SK-N-MC (cell line): ENCODE measurements at regions not wholly inside any gene's neighbourhood (a gene's known extent, or its start where the extent isn't known, plus 50 kb on each side); places are given as distances from the start of the nearest gene placed in this dataset.

ENCODE experiments used
- DNase-seq: peaks from one replicate; pipeline ENCODE4 v3.0.0-alpha.2; 2011; ENCODE audit warnings: low read depth, low spot score
- H3K27ac ChIP-seq: fragments of 200-600 bp; sonication (generic); 2 replicates; pipeline ENCODE4 v1.5.1; 2016; ENCODE audit warnings: mixed run types
- H3K36me3 ChIP-seq: fragments of 200-600 bp; sonication (generic); 2 replicates; pipeline ENCODE4 v1.6.1; 2017; ENCODE audit warnings: antibody characterized with exemption, low read length, mixed read lengths; ENCODE audit not compliant: insufficient read depth
- H3K4me3 ChIP-seq: fragments of 200-600 bp; sonication (generic); 2 replicates; pipeline ENCODE4 v1.5.1; 2016
- H3K9ac ChIP-seq: fragments of 200-600 bp; sonication (generic); 2 replicates; pipeline ENCODE4 v1.8.0; 2017; ENCODE audit warnings: mixed run types, mixed read lengths; ENCODE audit not compliant: insufficient read length
- H3K9me3 ChIP-seq: fragments of 200-600 bp; sonication (generic); 2 replicates; pipeline ENCODE4 v1.6.1; 2017; ENCODE audit warnings: low read depth, mild to moderate bottlenecking, antibody characterized with exemption, low read length, moderate library complexity, mixed read lengths
- EZH2 ChIP-seq: fragments of 200-600 bp; sonication (generic); IDR thresholded peaks from one replicate; pipeline ENCODE4 v1.6.1; 2017; ENCODE audit warnings: antibody characterized with exemption
- FOXP2 ChIP-seq: optimal IDR thresholded peaks from 2 replicates; pipeline ENCODE3; 2011; ENCODE audit warnings: mild to moderate bottlenecking, moderate library complexity; ENCODE audit not compliant: insufficient read depth; ENCODE audit errors: extremely low read length, control extremely low read depth
- POLR2AphosphoS5 ChIP-seq: IDR thresholded peaks from 2 replicates; pipeline ENCODE4 v1.6.1; 2012; ENCODE audit warnings: mild to moderate bottlenecking, low read depth, low read length, borderline replicate concordance

DNA sequence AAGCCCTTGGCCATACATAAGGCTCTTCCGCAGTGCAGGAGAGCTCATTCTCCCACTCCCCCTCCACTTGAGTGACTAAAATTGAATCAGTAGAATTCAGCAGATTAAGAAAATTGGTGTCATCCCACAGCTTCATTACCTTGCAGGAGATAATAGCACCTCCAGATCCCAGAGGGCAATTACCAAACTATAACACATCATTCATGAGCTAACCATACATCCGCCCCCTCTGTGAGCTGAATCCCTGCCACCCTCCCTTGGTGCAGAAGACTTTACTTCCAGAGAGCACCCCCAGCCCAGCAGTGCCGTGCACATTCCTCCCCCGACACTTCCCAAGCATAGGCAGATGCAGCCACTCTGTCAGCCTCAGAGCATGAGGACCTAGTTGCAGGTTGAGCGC, 496.5 kb upstream of the B3GAT1 start:
- no peak overlapping the region for H3K27ac ChIP-seq
- H3K9ac ChIP-seq = no peak overlapping the region
- no peaks in the 10 kb centered on the region for H3K36me3 ChIP-seq
- no peak overlapping the region for H3K4me3 ChIP-seq
- DNase-seq = no peak
- TF ChIP-seq FOXP2 = no peak
- no peak for TF ChIP-seq EZH2
- no peak for TF ChIP-seq POLR2AphosphoS5
- H3K9me3 ChIP-seq = no peaks in the 10 kb centered on the region

GRCh38 chr11:134907636-134908035, 495.6 kb upstream of the B3GAT1 start:
- Histone ChIP-seq H3K36me3 (no peaks in the 10 kb centered on the region), H3K4me3 (no peak overlapping the region), H3K9me3 (no peaks in the 10 kb centered on the region), H3K9ac (no peak overlapping the region), H3K27ac (no peak overlapping the region)
- no peak for DNase-seq
- no peak for TF ChIP-seq POLR2AphosphoS5
- no peak for TF ChIP-seq EZH2
- no peak for TF ChIP-seq FOXP2

DNA sequence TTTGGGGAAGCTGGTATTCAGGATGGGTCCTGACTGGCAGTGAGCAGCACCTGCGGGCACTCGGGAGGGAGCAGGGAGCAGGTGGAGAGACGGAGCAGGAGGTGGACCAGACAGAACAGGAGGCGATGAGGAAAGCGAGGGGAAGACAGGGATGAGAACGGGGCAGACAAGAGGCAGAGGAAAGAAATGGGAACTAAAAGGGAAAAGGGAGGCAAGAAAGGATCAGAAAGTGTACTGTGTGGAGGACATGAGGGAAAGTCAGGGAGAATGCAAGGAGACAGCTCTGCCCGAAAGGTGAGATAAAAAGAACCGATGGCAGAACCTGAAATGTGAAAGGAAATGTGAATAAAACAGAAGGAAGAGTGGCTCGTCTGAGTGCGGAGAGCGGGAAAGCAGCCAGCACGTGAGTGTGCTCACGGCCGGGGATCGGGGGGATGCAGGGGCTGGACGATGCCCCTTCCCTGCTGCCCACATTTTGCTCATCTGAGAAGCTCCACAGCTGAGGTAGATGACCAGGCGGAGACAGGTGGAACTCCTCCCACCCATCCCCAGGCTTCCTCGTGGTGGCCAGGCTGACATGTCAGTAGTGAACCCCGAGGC, 494.4 kb upstream of the B3GAT1 start:
- Histone ChIP-seq H3K9ac (peak overlapping the region; percentile 30), H3K9me3 (no peaks in the 10 kb centered on the region), H3K27ac (no peak overlapping the region), H3K36me3 (no peaks in the 10 kb centered on the region), H3K4me3 (peak overlapping the region; percentile 68)
- no peak for DNase-seq
- no peak for TF ChIP-seq EZH2
- TF ChIP-seq POLR2AphosphoS5 = no peak
- no peak for TF ChIP-seq FOXP2

- no peak for TF ChIP-seq POLR2AphosphoS5
- no peak for TF ChIP-seq EZH2
- no peak for TF ChIP-seq FOXP2
- no peaks in the 10 kb centered on the region for H3K9me3 ChIP-seq
- no peak for DNase-seq
Observed at GRCh38 chr11:134905928-134906327, 493.9 kb upstream of the B3GAT1 start.

DNA sequence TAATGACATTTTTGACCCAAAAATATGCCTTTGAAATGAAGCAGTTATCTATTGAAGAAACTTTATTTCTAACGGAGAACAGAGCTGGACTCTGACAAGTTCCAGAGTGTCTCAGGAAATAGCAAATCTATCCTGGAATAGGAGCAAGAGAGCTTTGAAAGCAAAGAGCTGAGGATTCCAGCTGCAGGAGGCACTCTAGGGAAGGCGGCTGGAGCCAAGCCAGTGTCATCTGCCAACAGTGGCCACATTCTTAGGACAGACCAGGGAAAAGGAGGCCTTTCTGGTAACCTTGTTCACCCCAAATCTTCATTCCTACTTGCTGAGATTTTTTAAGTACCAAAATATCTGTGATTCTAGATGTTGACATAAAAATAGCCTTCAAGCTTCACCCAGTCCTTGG, 493.5 kb upstream of the B3GAT1 start:
- no peak for DNase-seq
- TF ChIP-seq POLR2AphosphoS5 = no peak
- no peak for TF ChIP-seq FOXP2
- no peak for TF ChIP-seq EZH2
- no peaks in the 10 kb centered on the region for H3K9me3 ChIP-seq
- peak overlapping the region; percentile 68 for H3K4me3 ChIP-seq
- no peaks in the 10 kb centered on the region for H3K36me3 ChIP-seq
- no peak overlapping the region for H3K27ac ChIP-seq
- no peak overlapping the region for H3K9ac ChIP-seq

More at GRCh38 chr11:134905928-134906327, 493.9 kb upstream of the B3GAT1 start:
- H3K9ac ChIP-seq = peak overlapping the region; percentile 30
- H3K4me3 ChIP-seq = peak overlapping the region; percentile 68
- no peaks in the 10 kb centered on the region for H3K36me3 ChIP-seq
- no peak overlapping the region for H3K27ac ChIP-seq

DNA sequence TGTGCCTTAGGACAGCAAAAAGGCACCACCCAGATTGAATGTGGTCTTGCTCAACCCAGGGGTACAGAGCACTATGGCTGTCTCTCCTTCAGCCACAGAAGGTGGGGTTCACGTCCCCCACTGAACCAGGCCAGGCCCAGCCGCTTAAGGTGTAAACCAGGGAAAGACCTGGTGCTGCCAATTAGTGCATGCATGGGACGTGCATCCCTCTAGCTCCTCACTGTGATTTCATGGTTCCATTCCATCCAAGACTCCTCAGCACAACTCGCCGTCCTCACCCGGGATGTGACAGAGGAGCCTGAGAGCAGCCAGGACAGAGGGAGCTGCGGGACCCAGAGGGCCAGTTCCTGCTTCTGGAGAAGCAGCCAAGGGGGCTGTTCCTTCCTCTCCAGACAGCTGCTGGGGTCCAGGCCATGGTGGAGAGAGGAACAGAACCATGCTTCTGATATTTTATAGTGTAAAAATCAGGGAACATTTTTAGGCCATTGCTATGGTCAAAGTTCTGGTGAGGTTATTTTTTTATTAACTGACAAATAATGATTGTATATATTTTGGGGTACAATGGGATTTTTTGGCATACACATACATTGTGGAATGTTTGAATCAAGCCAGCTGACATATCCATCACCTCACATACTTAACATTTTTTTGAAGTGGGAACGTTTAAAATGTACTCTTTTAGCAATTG, 492.2 kb upstream of the B3GAT1 start:
- no peak for TF ChIP-seq FOXP2
- no peak for TF ChIP-seq POLR2AphosphoS5
- no peak for TF ChIP-seq EZH2
- H3K9ac ChIP-seq = no peak overlapping the region
- no peak for DNase-seq

DNA sequence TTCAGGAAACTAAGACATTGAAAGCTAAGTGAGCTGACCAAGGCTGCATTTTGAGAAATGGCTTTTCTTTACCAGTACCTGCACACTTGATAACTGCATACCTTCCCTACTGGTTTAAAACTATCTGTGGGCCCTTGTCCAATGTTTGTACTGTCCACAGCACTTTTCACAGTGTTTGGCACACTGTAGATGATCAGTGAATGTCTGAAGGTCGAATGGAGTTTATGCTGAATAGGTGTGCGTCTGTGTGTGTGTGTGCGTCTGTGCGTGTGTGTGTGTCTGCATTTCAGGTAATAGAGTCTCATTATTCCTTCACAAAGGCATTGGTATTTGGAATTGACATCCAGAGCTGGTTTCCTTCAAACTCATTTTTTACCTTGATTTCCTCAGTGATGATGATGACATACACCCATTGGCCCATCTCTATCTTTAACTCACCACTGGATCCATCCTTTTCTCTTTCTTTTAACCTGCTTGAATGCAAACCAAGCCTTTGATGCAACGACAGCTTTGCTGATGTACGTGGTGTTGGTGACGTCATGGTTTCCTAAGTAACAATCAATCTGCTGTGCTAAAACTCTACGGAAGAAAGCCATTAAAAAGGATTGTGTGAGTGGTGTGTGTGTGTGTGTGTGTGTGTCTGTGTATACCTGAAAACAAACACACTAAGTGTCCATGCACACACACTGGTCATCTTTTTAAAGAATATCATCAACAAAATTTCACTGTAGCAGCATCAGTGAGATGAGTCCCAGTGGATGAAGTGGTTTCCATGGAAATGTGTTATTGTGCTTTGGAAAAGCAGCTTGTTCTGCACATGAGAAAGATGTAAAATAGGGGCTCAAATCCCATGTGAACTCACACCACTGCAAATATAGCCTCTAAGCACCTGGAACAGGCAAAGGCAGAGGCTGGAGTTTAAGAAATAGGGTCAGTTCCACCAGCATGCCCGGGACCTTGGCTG, 490.2 kb upstream of the B3GAT1 start:
- H3K4me3 ChIP-seq = no peak overlapping the region
- H3K9me3 ChIP-seq = peaks cover 6% of the 10 kb centered on the region; the same call in 1 of the 2 replicates
- no peak for DNase-seq
- no peak overlapping the region for H3K9ac ChIP-seq
- H3K27ac ChIP-seq = no peak overlapping the region
- TF ChIP-seq POLR2AphosphoS5 (no peak), FOXP2 (no peak), EZH2 (no peak)
- H3K36me3 ChIP-seq = no peaks in the 10 kb centered on the region

More for the DNA sequence above, 492.2 kb upstream of the B3GAT1 start:
- no peak overlapping the region for H3K4me3 ChIP-seq
- H3K9me3 ChIP-seq = no peaks in the 10 kb centered on the region
- no peak overlapping the region for H3K27ac ChIP-seq
- no peaks in the 10 kb centered on the region for H3K36me3 ChIP-seq

GRCh38 chr11:134901542-134901941, 489.5 kb upstream of the B3GAT1 start:
- peaks cover 6% of the 10 kb centered on the region; the same call in 1 of the 2 replicates for H3K9me3 ChIP-seq
- H3K4me3 ChIP-seq = no peak overlapping the region
- no peak for DNase-seq
- H3K9ac ChIP-seq = no peak overlapping the region
- no peak for TF ChIP-seq POLR2AphosphoS5
- no peak overlapping the region for H3K27ac ChIP-seq
- H3K36me3 ChIP-seq = no peaks in the 10 kb centered on the region
